H9 (cell line): ENCODE measurements at regions not wholly inside any gene's neighbourhood (a gene's known extent, or its start where the extent isn't known, plus 50 kb on each side); places are given as distances from the start of the nearest gene placed in this dataset.

Experiments used
- DNase-seq: peaks from one replicate; pipeline ENCODE4 v3.0.0-alpha.2; 2017
- H2AFZ ChIP-seq: one replicate; pipeline ENCODE4 v1.6.1; 2013; ENCODE audit warnings: mild to moderate bottlenecking, low read length, control low read depth, moderate library complexity
- H2AK5ac ChIP-seq: 2 replicates; pipeline ENCODE4 v1.6.1; 2013; ENCODE audit warnings: low read length, control low read depth, mixed read lengths; ENCODE audit not compliant: insufficient read length
- H2BK120ac ChIP-seq: one replicate; pipeline ENCODE4 v1.6.1; 2013; ENCODE audit warnings: low read depth, mild to moderate bottlenecking, low read length, control low read depth, inconsistent platforms; ENCODE audit not compliant: poor library complexity, severe bottlenecking
- H2BK12ac ChIP-seq: 2 replicates; pipeline ENCODE4 v1.6.1; 2013; ENCODE audit warnings: low read length, control low read depth, mixed read lengths, low read depth; ENCODE audit not compliant: insufficient read length
- H2BK15ac ChIP-seq: 2 replicates; pipeline ENCODE4 v1.6.1; 2013; ENCODE audit warnings: low read depth, low read length, control low read depth
- H2BK20ac ChIP-seq: one replicate; pipeline ENCODE4 v1.6.1; 2013; ENCODE audit warnings: low read depth, mild to moderate bottlenecking, low read length, control low read depth, inconsistent platforms; ENCODE audit not compliant: poor library complexity, severe bottlenecking
- H2BK5ac ChIP-seq: 2 replicates; pipeline ENCODE4 v1.6.1; 2013; ENCODE audit warnings: low read length, control low read depth, mixed read lengths; ENCODE audit not compliant: insufficient read length
- H3K14ac ChIP-seq: 2 replicates; pipeline ENCODE4 v1.6.1; 2013; ENCODE audit warnings: low read length, control low read depth; ENCODE audit not compliant: insufficient read depth
- H3K18ac ChIP-seq: 2 replicates; pipeline ENCODE4 v1.6.1; 2013; ENCODE audit warnings: low read depth, mild to moderate bottlenecking, mixed read lengths, low read length, control low read depth; ENCODE audit not compliant: insufficient read length
- H3K23ac ChIP-seq: 2 replicates; pipeline ENCODE4 v1.6.1; 2013; ENCODE audit warnings: low read length, control low read depth, mixed read lengths, low read depth; ENCODE audit not compliant: insufficient read length
- H3K23me2 ChIP-seq: 2 replicates; pipeline ENCODE4 v1.6.1; 2013; ENCODE audit warnings: low read depth, mild to moderate bottlenecking, mixed read lengths, low read length, control low read depth; ENCODE audit not compliant: insufficient read length, poor library complexity, severe bottlenecking
- H3K27ac ChIP-seq: 2 replicates; pipeline ENCODE4 v1.5.1; 2013; ENCODE audit warnings: low read length, control low read depth, mixed read lengths, low read depth; ENCODE audit not compliant: insufficient read length
- H3K27me3 ChIP-seq: 2 replicates; pipeline ENCODE4 v1.6.1; 2013; ENCODE audit warnings: low read length, control low read depth, inconsistent platforms; ENCODE audit not compliant: insufficient read depth
- H3K4ac ChIP-seq: 2 replicates; pipeline ENCODE4 v1.6.1; 2013; ENCODE audit warnings: low read depth, mild to moderate bottlenecking, control low read depth, inconsistent platforms, low read length, moderate library complexity
- H3K4me1 ChIP-seq: 2 replicates; pipeline ENCODE4 v1.6.1; 2013; ENCODE audit warnings: low read length, control low read depth, inconsistent platforms; ENCODE audit not compliant: insufficient read depth
- H3K4me2 ChIP-seq: 2 replicates; pipeline ENCODE4 v1.6.1; 2013; ENCODE audit warnings: low read length, control low read depth, mixed read lengths; ENCODE audit not compliant: insufficient read length, insufficient read depth
- H3K56ac ChIP-seq: 2 replicates; pipeline ENCODE4 v1.6.1; 2013; ENCODE audit warnings: low read depth, mild to moderate bottlenecking, mixed read lengths, low read length, control low read depth; ENCODE audit not compliant: insufficient read length
- H3K79me1 ChIP-seq: 2 replicates; pipeline ENCODE4 v1.6.1; 2013; ENCODE audit warnings: low read depth, mild to moderate bottlenecking, moderate library complexity, low read length, control low read depth, inconsistent platforms; ENCODE audit not compliant: insufficient read depth, poor library complexity, severe bottlenecking
- H3K79me2 ChIP-seq: 2 replicates; pipeline ENCODE4 v1.6.1; 2013; ENCODE audit warnings: low read length, control low read depth, inconsistent platforms; ENCODE audit not compliant: insufficient read depth
- H3K9ac ChIP-seq: 2 replicates; pipeline ENCODE4 v1.6.1; 2013; ENCODE audit warnings: low read length, control low read depth, mixed read lengths; ENCODE audit not compliant: insufficient read length; ENCODE audit errors: extremely low read depth
- H3K9me3 ChIP-seq: one replicate; pipeline ENCODE4 v1.6.1; 2013; ENCODE audit warnings: low read depth, low read length, inconsistent platforms; ENCODE audit not compliant: control insufficient read depth
- H3T11ph ChIP-seq: one replicate; pipeline ENCODE4 v1.6.1; 2013; ENCODE audit warnings: mild to moderate bottlenecking, low read length, control low read depth, inconsistent platforms
- H4K20me1 ChIP-seq: one replicate; pipeline ENCODE4 v1.6.1; 2013; ENCODE audit not compliant: control insufficient read depth, insufficient read length, insufficient read depth
- H4K5ac ChIP-seq: 2 replicates; pipeline ENCODE4 v1.6.1; 2013; ENCODE audit warnings: low read depth, mild to moderate bottlenecking, mixed read lengths, low read length, control low read depth; ENCODE audit not compliant: insufficient read length
- H4K8ac ChIP-seq: replicated peaks from 2 replicates; pipeline ENCODE4 v1.6.1; 2013; ENCODE audit warnings: low read length, control low read depth, mixed read lengths, low read depth; ENCODE audit not compliant: insufficient read length
- H4K91ac ChIP-seq: 2 replicates; pipeline ENCODE4 v1.6.1; 2013; ENCODE audit warnings: low read depth, mild to moderate bottlenecking, moderate library complexity, mixed read lengths, low read length, control low read depth; ENCODE audit not compliant: insufficient read length
- H3K27ac Mint-ChIP-seq, 3 experiments: 2 replicates in 2 of 3; 3 replicates in 1 of 3; pipeline ENCODE4 v1.8.0; 2020 to 2021; ENCODE audit warnings: mixed read lengths in 3 of 3, mild to moderate bottlenecking in 1 of 3, moderate library complexity in 1 of 3
- H3K27me3 Mint-ChIP-seq: 2 replicates; pipeline ENCODE4 v1.8.0; 2021; ENCODE audit warnings: low read depth, mild to moderate bottlenecking, moderate library complexity, mixed read lengths
- H3K36me3 Mint-ChIP-seq, 3 experiments: 2 replicates in 2 of 3; 3 replicates in 1 of 3; pipeline ENCODE4 v1.8.0; 2020 to 2021; ENCODE audit warnings: low read depth in 3 of 3, mixed read lengths in 3 of 3; ENCODE audit not compliant: insufficient read depth in 1 of 3
- H3K4me1 Mint-ChIP-seq, 2 experiments: 2 replicates each; pipeline ENCODE4 v1.8.0; 2020; ENCODE audit warnings: mixed read lengths in 2 of 2
- H3K4me3 Mint-ChIP-seq, 2 experiments: 2 replicates in 1 of 2; 3 replicates in 1 of 2; pipeline ENCODE4 v1.8.0; 2020 to 2021; ENCODE audit warnings: mild to moderate bottlenecking in 2 of 2, mixed read lengths in 2 of 2, moderate library complexity in 1 of 2
- H3K9me3 Mint-ChIP-seq, 2 experiments: 2 replicates in 1 of 2; 3 replicates in 1 of 2; pipeline ENCODE4 v1.8.0; 2020; ENCODE audit warnings: mild to moderate bottlenecking in 2 of 2, mixed read lengths in 2 of 2, moderate library complexity in 1 of 2
- WGBS: extraction: QIAGEN DNeasy Blood & Tissue Kit; methylation state at CpG from one replicate; pipeline ENCODE4 v1.1.7; 2013; ENCODE audit warnings: missing lambda C conversion rate, low lambda C conversion rate, mixed read lengths; ENCODE audit not compliant: insufficient read length; ENCODE audit errors: extremely low coverage; 5-methylcytosine and 5-hydroxymethylcytosine counted together
- TF ChIP-seq, protein P1 (sequence below): fragments of 200-600 bp; sonication (generic); conservative IDR thresholded peaks from 3 replicates; pipeline ENCODE4 v1.8.0; 2021; ENCODE audit warnings: antibody characterized with exemption, mild to moderate bottlenecking

DNA sequence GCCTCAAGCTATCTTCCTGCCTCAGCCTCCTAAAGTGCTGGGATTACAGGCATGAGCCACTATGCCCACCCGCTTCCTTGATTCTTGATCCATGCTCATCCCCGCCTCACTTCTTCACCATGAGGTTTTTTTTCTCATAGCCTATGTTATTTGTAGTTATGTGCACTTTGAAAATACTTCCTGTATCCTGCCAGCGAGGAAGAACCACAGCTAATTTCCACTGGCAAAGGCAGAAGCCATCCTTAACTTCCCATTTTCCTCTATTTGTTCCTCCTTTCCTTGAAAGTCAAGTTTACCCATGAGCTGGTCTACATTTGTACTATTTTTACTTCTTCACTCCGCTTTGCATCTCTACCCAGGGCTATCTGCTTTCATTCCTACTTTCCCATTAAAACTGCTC, 189.7 kb upstream of the ZFHX3 start:
- no peak overlapping the region for H3K4ac ChIP-seq
- no peak overlapping the region for H3K27ac ChIP-seq
- no peak for DNase-seq
- H2BK120ac ChIP-seq = no peak overlapping the region
- no peaks in the 10 kb centered on the region for H3K23me2 ChIP-seq
- H4K91ac ChIP-seq = no peak overlapping the region
- H3K27me3 ChIP-seq = no peaks in the 10 kb centered on the region; the same call in 1 of the 2 replicates
- TF ChIP-seq, protein P1, sequence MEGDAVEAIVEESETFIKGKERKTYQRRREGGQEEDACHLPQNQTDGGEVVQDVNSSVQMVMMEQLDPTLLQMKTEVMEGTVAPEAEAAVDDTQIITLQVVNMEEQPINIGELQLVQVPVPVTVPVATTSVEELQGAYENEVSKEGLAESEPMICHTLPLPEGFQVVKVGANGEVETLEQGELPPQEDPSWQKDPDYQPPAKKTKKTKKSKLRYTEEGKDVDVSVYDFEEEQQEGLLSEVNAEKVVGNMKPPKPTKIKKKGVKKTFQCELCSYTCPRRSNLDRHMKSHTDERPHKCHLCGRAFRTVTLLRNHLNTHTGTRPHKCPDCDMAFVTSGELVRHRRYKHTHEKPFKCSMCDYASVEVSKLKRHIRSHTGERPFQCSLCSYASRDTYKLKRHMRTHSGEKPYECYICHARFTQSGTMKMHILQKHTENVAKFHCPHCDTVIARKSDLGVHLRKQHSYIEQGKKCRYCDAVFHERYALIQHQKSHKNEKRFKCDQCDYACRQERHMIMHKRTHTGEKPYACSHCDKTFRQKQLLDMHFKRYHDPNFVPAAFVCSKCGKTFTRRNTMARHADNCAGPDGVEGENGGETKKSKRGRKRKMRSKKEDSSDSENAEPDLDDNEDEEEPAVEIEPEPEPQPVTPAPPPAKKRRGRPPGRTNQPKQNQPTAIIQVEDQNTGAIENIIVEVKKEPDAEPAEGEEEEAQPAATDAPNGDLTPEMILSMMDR = no peak
- 0 out of 7 replicates have a peak, but pooled peaks cover 0 to 1% (median 0%) of the 10 kb centered on the region in 3 experiments for H3K36me3 Mint-ChIP-seq
- H3K27ac Mint-ChIP-seq = no peak overlapping the region
- no peak overlapping the region for H3K23ac ChIP-seq
- H4K5ac ChIP-seq = no peak overlapping the region
- H2BK20ac ChIP-seq = no peak overlapping the region
- H3K14ac ChIP-seq = no peak overlapping the region
- no peak overlapping the region for H3K9ac ChIP-seq
- H3T11ph ChIP-seq = no peak overlapping the region
- H3K9me3 ChIP-seq = no peaks in the 10 kb centered on the region
- H2BK15ac ChIP-seq = no peak overlapping the region
- H2AK5ac ChIP-seq = no peak overlapping the region
- H4K8ac ChIP-seq = no peak overlapping the region
- H3K79me1 ChIP-seq = no peaks in the 10 kb centered on the region
- H4K20me1 ChIP-seq = no peaks in the 10 kb centered on the region
- peaks cover 2 to 5% of the 10 kb centered on the region in 2 experiments; a peak in 3 of 4 replicates for H3K4me1 Mint-ChIP-seq
- no peak overlapping the region for H2BK12ac ChIP-seq
- H3K56ac ChIP-seq = no peak overlapping the region
- no CpG with 5 or more reads among the region's 4 CpGs for whole genome bisulfite sequencing
- no peaks in the 10 kb centered on the region for H3K4me1 ChIP-seq
- peaks cover 0 to 2% of the 10 kb centered on the region in 2 experiments; a peak in 1 of 5 replicates for H3K9me3 Mint-ChIP-seq
- H3K79me2 ChIP-seq = 0 out of 2 replicates have a peak, but pooled peaks cover 1% of the 10 kb centered on the region
- H3K4me2 ChIP-seq = no peak overlapping the region
- no peak overlapping the region for H3K18ac ChIP-seq
- H3K4me3 Mint-ChIP-seq = no peak overlapping the region
- H3K27me3 Mint-ChIP-seq = no peaks in the 10 kb centered on the region; the same call in none of the 2 replicates
- no peak overlapping the region for H2AFZ ChIP-seq
- H2BK5ac ChIP-seq = no peak overlapping the region
